Right lobe of liver (tissue), 6 donors: ENCODE measurements at regions not wholly inside any gene's neighbourhood (a gene's known extent, or its start where the extent isn't known, plus 50 kb on each side); places are given as distances from the start of the nearest gene placed in this dataset.

Source experiments
- ATAC-seq, 4 donors: fragments of 200-7000 bp; cut with Tn5 transposase; one replicate each; pipeline ENCODE4 v1.9.1; 2020; ENCODE audit warnings: mild to moderate bottlenecking in 4 of 4, moderate library complexity in 4 of 4
- DNase-seq, 3 donors: peaks; one replicate each; pipeline ENCODE4 v3.0.0-alpha.2; 2020
- H3K27ac ChIP-seq, 3 donors: fragments of 200-600 bp; one replicate each; pipeline ENCODE4 v1.8.0; 2022
- H3K27me3 ChIP-seq, 2 donors: fragments of 200-600 bp; one replicate each; pipeline ENCODE4 v1.8.0; 2022
- H3K36me3 ChIP-seq, 4 donors: fragments of 200-600 bp; sonication (generic) in 1 of 4; one replicate each; pipeline versions ENCODE4 v1.5.1 to v1.8.0; 2017 to 2022; ENCODE audit warnings: control low read depth in 1 of 4
- H3K4me1 ChIP-seq, 4 donors: fragments of 200-600 bp; sonication (generic) in 1 of 4; one replicate each; pipeline versions ENCODE4 v1.5.1 to v1.8.0; 2017 to 2022; ENCODE audit warnings: control low read depth in 1 of 4
- H3K4me3 ChIP-seq, 3 donors: fragments of 200-600 bp; one replicate each; pipeline ENCODE4 v1.8.0; 2022
- H3K9me3 ChIP-seq, 4 donors: fragments of 200-600 bp; sonication (generic) in 1 of 4; one replicate each; pipeline versions ENCODE4 v1.5.1 to v1.8.0; 2017 to 2022; ENCODE audit warnings: control low read depth in 1 of 4
- POLR2A ChIP-seq: fragments of 450-650 bp; IDR thresholded peaks from one replicate; pipeline ENCODE4 v1.6.1; 2017; ENCODE audit warnings: antibody characterized with exemption, mild to moderate bottlenecking
- WGBS: methylation state at CpG from one replicate; pipeline ENCODE4 v1.1.6; 2018; ENCODE audit warnings: low coverage, low lambda C conversion rate; ENCODE audit not compliant: insufficient coverage; ENCODE audit errors: missing lambda C conversion rate; 5-methylcytosine and 5-hydroxymethylcytosine counted together
- intact Hi-C, 2 donors: fragments of 100-400 bp; cut with DNase I; formaldehyde crosslinking; loops; one replicate each; pipeline versions ENCODE4 v1.11.2 to v1.14.1; 2022
- TF ChIP-seq, protein P1 (sequence below), 4 donors: fragments of 200-600 bp in 3 of 4; fragments of 450-650 bp in 1 of 4; IDR thresholded peaks; one replicate each; pipeline versions ENCODE4 v1.5.1 to v1.8.0; 2016 to 2022; ENCODE audit warnings: antibody characterized with exemption in 4 of 4, mild to moderate bottlenecking in 2 of 4
- donor health status: DM: no; HTN: yes; CAD: no.
- donor health status: DM: no; HTN: no; CAD: no.
- donor health status: DM: no; HTN: no; CAD: no.
- donor health status: DM: no; HTN: yes; CAD: no.
- donor health status: DM: no; HTN: yes; CAD: no.

DNA sequence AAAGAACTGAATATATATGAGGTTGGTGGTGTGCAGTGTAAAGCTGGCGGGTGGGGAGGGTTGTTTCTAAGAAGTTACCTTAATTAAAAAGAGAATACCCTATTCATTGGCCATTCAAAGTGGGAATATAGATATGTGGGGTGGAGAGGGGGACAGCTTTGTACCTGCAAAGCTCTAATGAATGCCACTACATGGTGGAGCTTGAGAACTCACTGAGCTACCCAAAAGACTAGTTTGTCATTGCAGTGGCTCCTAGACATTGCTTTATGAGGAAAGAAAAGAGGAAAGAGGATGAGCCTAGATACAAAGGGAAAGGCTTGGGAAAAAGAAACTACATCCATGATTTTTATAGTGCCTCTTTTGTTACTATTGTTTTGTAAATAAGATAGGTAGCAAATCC, 209.9 kb upstream of the SPRY1 start:
- Histone ChIP-seq H3K9me3 (no peaks in the 10 kb centered on the region), H3K27ac (no peak overlapping the region), H3K4me3 (no peak overlapping the region), H3K27me3 (no peaks in the 10 kb centered on the region), H3K4me1 (no peaks in the 10 kb centered on the region), H3K36me3 (no peaks in the 10 kb centered on the region)
- ATAC-seq (no peak), DNase-seq (no peak)
- WGBS, result 100% methylated on average over 1 of the region's 1 CpG
- no peak for TF ChIP-seq POLR2A
- TF ChIP-seq, protein P1, sequence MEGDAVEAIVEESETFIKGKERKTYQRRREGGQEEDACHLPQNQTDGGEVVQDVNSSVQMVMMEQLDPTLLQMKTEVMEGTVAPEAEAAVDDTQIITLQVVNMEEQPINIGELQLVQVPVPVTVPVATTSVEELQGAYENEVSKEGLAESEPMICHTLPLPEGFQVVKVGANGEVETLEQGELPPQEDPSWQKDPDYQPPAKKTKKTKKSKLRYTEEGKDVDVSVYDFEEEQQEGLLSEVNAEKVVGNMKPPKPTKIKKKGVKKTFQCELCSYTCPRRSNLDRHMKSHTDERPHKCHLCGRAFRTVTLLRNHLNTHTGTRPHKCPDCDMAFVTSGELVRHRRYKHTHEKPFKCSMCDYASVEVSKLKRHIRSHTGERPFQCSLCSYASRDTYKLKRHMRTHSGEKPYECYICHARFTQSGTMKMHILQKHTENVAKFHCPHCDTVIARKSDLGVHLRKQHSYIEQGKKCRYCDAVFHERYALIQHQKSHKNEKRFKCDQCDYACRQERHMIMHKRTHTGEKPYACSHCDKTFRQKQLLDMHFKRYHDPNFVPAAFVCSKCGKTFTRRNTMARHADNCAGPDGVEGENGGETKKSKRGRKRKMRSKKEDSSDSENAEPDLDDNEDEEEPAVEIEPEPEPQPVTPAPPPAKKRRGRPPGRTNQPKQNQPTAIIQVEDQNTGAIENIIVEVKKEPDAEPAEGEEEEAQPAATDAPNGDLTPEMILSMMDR (IDR thresholded peaks at IDR 0.05), result no peak
- intact Hi-C loops, result no loop called here

- DNase-seq, result no peak
- TF ChIP-seq POLR2A, result no peak
- TF ChIP-seq, protein P1 (IDR thresholded peaks at IDR 0.05), result no peak
- no peak for ATAC-seq
- H3K27ac ChIP-seq, result no peak overlapping the region
- no peaks in the 10 kb centered on the region for H3K27me3 ChIP-seq
- H3K9me3 ChIP-seq, result no peaks in the 10 kb centered on the region
- H3K4me1 ChIP-seq, result no peaks in the 10 kb centered on the region
- WGBS, result 83% methylated on average over 5 of the region's 5 CpGs
- intact Hi-C loops, result no loop called here
- no peaks in the 10 kb centered on the region for H3K36me3 ChIP-seq
- no peak overlapping the region for H3K4me3 ChIP-seq
These were observed 206.4 kb upstream of the SPRY1 start for GRCh38 chr4:123190176-123190575.

DNA sequence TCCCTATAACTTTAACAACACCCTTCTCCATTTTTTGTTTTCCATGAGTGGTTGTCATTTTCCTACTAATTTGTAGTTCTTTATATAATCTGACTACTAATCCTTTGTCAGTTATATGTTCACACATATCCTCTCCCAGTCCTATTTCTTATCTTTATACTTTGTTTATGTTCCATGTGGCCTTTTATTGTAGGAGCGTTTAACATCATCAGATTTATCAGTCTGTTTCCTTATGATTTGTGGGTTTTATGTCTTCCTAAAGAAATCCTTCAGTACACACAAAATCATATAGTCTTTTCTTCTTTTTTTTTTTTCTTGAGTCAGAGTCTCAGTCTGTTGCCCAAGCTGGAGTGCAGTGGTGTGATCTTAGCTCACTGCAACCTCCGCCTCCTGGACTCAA, 204.9 kb upstream of the SPRY1 start:
- H3K9me3 ChIP-seq, result no peaks in the 10 kb centered on the region
- H3K27ac ChIP-seq, result no peak overlapping the region
- no peak overlapping the region for H3K4me3 ChIP-seq
- DNase-seq, result no peak
- TF ChIP-seq, protein P1 (IDR thresholded peaks at IDR 0.05), result no peak
- TF ChIP-seq POLR2A, result no peak
- WGBS, result 50% methylated on average over 2 of the region's 2 CpGs
- intact Hi-C loops, result no loop called here
- no peaks in the 10 kb centered on the region for H3K4me1 ChIP-seq
- no peak for ATAC-seq
- H3K36me3 ChIP-seq, result no peaks in the 10 kb centered on the region
- H3K27me3 ChIP-seq, result no peaks in the 10 kb centered on the region

DNA sequence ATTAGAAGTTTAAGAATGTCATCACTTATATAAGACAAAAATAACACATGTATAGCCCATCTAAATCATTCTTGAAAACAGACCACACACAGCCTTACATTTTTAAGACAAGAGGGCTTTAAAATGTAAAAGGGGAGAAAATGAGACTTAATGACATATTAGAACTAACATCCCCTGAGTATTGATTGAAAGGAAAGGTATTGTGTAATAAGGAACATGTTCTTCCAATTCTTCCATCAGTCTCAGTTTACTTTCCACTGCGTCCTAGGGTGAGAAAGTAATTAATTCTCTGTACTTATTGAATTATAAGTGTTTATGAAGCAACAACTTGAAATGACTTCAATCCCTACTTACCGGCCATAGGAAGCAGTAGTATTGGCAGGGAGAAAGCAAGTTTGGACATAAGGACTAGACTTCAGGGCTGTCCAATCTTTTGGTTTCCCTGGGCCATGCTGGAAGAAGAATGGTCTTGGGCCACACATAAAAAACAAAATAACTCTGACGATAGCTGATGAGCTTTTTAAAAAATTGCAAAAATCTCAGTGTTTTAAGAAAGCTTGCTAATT, 202.7 kb upstream of the SPRY1 start:
- Histone ChIP-seq H3K27ac (no peak overlapping the region), H3K36me3 (no peaks in the 10 kb centered on the region), H3K9me3 (no peaks in the 10 kb centered on the region), H3K4me1 (no peaks in the 10 kb centered on the region), H3K27me3 (no peaks in the 10 kb centered on the region), H3K4me3 (no peak overlapping the region)
- 79% methylated on average over 3 of the region's 3 CpGs for WGBS
- ATAC-seq (no peak), DNase-seq (no peak)
- TF ChIP-seq, protein P1 (IDR thresholded peaks at IDR 0.05), result no peak
- no peak for TF ChIP-seq POLR2A
- intact Hi-C loops, result no loop called here

GRCh38 chr4:123198706-123199105, 197.9 kb upstream of the SPRY1 start:
- no peaks in the 10 kb centered on the region for H3K9me3 ChIP-seq
- no peaks in the 10 kb centered on the region for H3K36me3 ChIP-seq
- WGBS, result 96% methylated on average over 2 of the region's 2 CpGs
- ATAC-seq (no peak), DNase-seq (no peak)
- no peaks in the 10 kb centered on the region for H3K27me3 ChIP-seq
- H3K4me1 ChIP-seq, result no peaks in the 10 kb centered on the region
- H3K4me3 ChIP-seq, result no peak overlapping the region
- TF ChIP-seq POLR2A, result no peak
- TF ChIP-seq, protein P1 (IDR thresholded peaks at IDR 0.05), result no peak
- no peak overlapping the region for H3K27ac ChIP-seq
- intact Hi-C loops, result no loop called here
